Natural killer cell (primary cell): ENCODE measurements at regions not wholly inside any gene's neighbourhood (a gene's known extent, or its start where the extent isn't known, plus 50 kb on each side); places are given as distances from the start of the nearest gene placed in this dataset.

ENCODE experiments used
- ATAC-seq, 3 donors: fragments of 150-1000 bp in 2 of 3; fragments of 200-7000 bp in 1 of 3; cut with Tn5 transposase; 1 replicate in 1 of 3; 2 replicates in 2 of 3; pipeline ENCODE4 v1.10.0; 2021; ENCODE audit warnings: mild to moderate bottlenecking in 2 of 3, moderate library complexity in 2 of 3
- DNase-seq, 2 donors: peaks; one replicate each; pipeline versions ENCODE4 v3.0.0 to v3.0.0-alpha.2; 2013 to 2021; ENCODE audit warnings: mixed read lengths in 1 of 2
- H3K27ac ChIP-seq: one replicate; pipeline ENCODE4 v1.5.1; 2013; ENCODE audit warnings: mild to moderate bottlenecking, low read length
- H3K27me3 ChIP-seq: one replicate; pipeline ENCODE4 v1.6.1; 2013; ENCODE audit warnings: low read length; ENCODE audit not compliant: control insufficient read depth, insufficient read depth
- H3K36me3 ChIP-seq: one replicate; pipeline ENCODE4 v1.6.1; 2013; ENCODE audit warnings: low read length; ENCODE audit not compliant: control insufficient read depth, insufficient read depth
- H3K4me1 ChIP-seq: one replicate; pipeline ENCODE4 v1.6.1; 2013; ENCODE audit warnings: low read length; ENCODE audit not compliant: control insufficient read depth, insufficient read depth
- H3K4me3 ChIP-seq: one replicate; pipeline ENCODE4 v1.5.1; 2013; ENCODE audit warnings: low read length
- H3K9me3 ChIP-seq: one replicate; pipeline ENCODE4 v1.6.1; 2013; ENCODE audit warnings: low read length; ENCODE audit not compliant: control insufficient read depth, insufficient read depth
- H3K27ac Mint-ChIP-seq, 2 donors: one replicate each; pipeline ENCODE4 v1.8.0; 2022; ENCODE audit warnings: mild to moderate bottlenecking in 2 of 2, mixed read lengths in 2 of 2, moderate library complexity in 1 of 2
- H3K27me3 Mint-ChIP-seq, 2 donors: one replicate each; pipeline ENCODE4 v1.8.0; 2022; ENCODE audit warnings: low read depth in 2 of 2, mixed read lengths in 2 of 2
- H3K36me3 Mint-ChIP-seq: one replicate; pipeline ENCODE4 v1.8.0; 2022; ENCODE audit warnings: mixed read lengths
- H3K4me1 Mint-ChIP-seq, 2 donors: one replicate each; pipeline ENCODE4 v1.8.0; 2022; ENCODE audit warnings: mixed read lengths in 2 of 2
- H3K4me3 Mint-ChIP-seq: one replicate; pipeline ENCODE4 v1.8.0; 2022; ENCODE audit warnings: mild to moderate bottlenecking, moderate library complexity, mixed read lengths
- H3K9me3 Mint-ChIP-seq, 2 donors: one replicate each; pipeline ENCODE4 v1.8.0; 2022; ENCODE audit warnings: mixed read lengths in 2 of 2
- CTCF ChIP-seq: fragments of 200-600 bp; IDR thresholded peaks from one replicate; pipeline ENCODE4 v1.8.0; 2022; ENCODE audit warnings: antibody characterized with exemption
- WGBS: methylation state at CpG from one replicate; pipeline ENCODE4 v1.1.7; 2013; ENCODE audit warnings: missing lambda C conversion rate; ENCODE audit not compliant: insufficient coverage; 5-methylcytosine and 5-hydroxymethylcytosine counted together
- intact Hi-C: fragments of 100-400 bp; cut with micrococcal nuclease; formaldehyde crosslinking; loops from one replicate; pipeline ENCODE4 v1.14.2; 2022

GRCh38 chr20:60473211-60473610 lies 515.0 kb downstream of the CDH26 start:
- no peak overlapping the region for H3K4me3 ChIP-seq
- no peak overlapping the region for H3K4me3 Mint-ChIP-seq
- DNase-seq: no peak

GRCh38 chr20:60474385-60474910 lies 516.2 kb downstream of the CDH26 start:
- intact Hi-C loops: no loop called here

More at GRCh38 chr20:60473211-60473610, 515.0 kb downstream of the CDH26 start:
- H3K27ac ChIP-seq: no peak overlapping the region
- WGBS: 78% methylated on average over 1 of the region's 2 CpGs
- no peaks in the 10 kb centered on the region for H3K36me3 Mint-ChIP-seq
- no peak for TF ChIP-seq CTCF
- intact Hi-C loops: no loop called here
- H3K4me1 Mint-ChIP-seq: no peaks in the 10 kb centered on the region
- H3K27ac Mint-ChIP-seq: no peak overlapping the region
- no peaks in the 10 kb centered on the region for H3K9me3 ChIP-seq
- no peak for ATAC-seq
- H3K4me1 ChIP-seq: no peaks in the 10 kb centered on the region
- peaks cover 0 to 13% of the 10 kb centered on the region in 2 donors for H3K27me3 Mint-ChIP-seq
- H3K27me3 ChIP-seq: no peaks in the 10 kb centered on the region
- H3K9me3 Mint-ChIP-seq: no peaks in the 10 kb centered on the region
- no peaks in the 10 kb centered on the region for H3K36me3 ChIP-seq

GRCh38 chr20:60476045-60476444 lies 517.8 kb downstream of the CDH26 start:
- peaks cover 0 to 9% of the 10 kb centered on the region in 2 donors for H3K27me3 Mint-ChIP-seq
- no peak for DNase-seq
- no peak for TF ChIP-seq CTCF
- no peak overlapping the region for H3K4me3 ChIP-seq
- no peak overlapping the region for H3K27ac ChIP-seq
- no peaks in the 10 kb centered on the region for H3K4me1 ChIP-seq
- no peaks in the 10 kb centered on the region for H3K36me3 ChIP-seq
- no peaks in the 10 kb centered on the region for H3K9me3 ChIP-seq
- no peaks in the 10 kb centered on the region for H3K4me1 Mint-ChIP-seq
- no peak overlapping the region for H3K27ac Mint-ChIP-seq
- no peaks in the 10 kb centered on the region for H3K36me3 Mint-ChIP-seq
- H3K4me3 Mint-ChIP-seq: no peak overlapping the region
- H3K9me3 Mint-ChIP-seq: no peaks in the 10 kb centered on the region
- H3K27me3 ChIP-seq: no peaks in the 10 kb centered on the region
- 89% methylated on average over 7 of the region's 7 CpGs for WGBS
- intact Hi-C loops: no loop called here
- no peak for ATAC-seq

More at GRCh38 chr20:60474385-60474910, 516.2 kb downstream of the CDH26 start:
- Histone ChIP-seq H3K4me1 (no peaks in the 10 kb centered on the region), H3K27me3 (no peaks in the 10 kb centered on the region), H3K36me3 (no peaks in the 10 kb centered on the region), H3K4me3 (no peak overlapping the region), H3K9me3 (no peaks in the 10 kb centered on the region), H3K27ac (no peak overlapping the region)
- TF ChIP-seq CTCF: no peak
- Mint-ChIP-seq H3K36me3 (no peaks in the 10 kb centered on the region), H3K4me3 (no peak overlapping the region), H3K4me1 (no peaks in the 10 kb centered on the region), H3K27me3 (peaks cover 0 to 13% of the 10 kb centered on the region in 2 donors), H3K9me3 (no peaks in the 10 kb centered on the region), H3K27ac (no peak overlapping the region)
- ATAC-seq (no peak), DNase-seq (no peak)
- WGBS: 80% methylated on average over 8 of the region's 8 CpGs

- Histone ChIP-seq H3K9me3 (no peaks in the 10 kb centered on the region), H3K4me3 (no peak overlapping the region), H3K4me1 (no peaks in the 10 kb centered on the region), H3K27me3 (no peaks in the 10 kb centered on the region), H3K27ac (no peak overlapping the region), H3K36me3 (no peaks in the 10 kb centered on the region)
- no peak for TF ChIP-seq CTCF
- 9% methylated on average over 10 of the region's 11 CpGs for WGBS
- H3K4me1 Mint-ChIP-seq: no peaks in the 10 kb centered on the region
- ATAC-seq (no peak), DNase-seq (no peak)
- intact Hi-C loops: no loop called here
- no peak overlapping the region for H3K27ac Mint-ChIP-seq
- H3K36me3 Mint-ChIP-seq: no peaks in the 10 kb centered on the region
- no peaks in the 10 kb centered on the region for H3K9me3 Mint-ChIP-seq
- H3K27me3 Mint-ChIP-seq: peaks cover 0 to 9% of the 10 kb centered on the region in 2 donors
- no peak overlapping the region for H3K4me3 Mint-ChIP-seq
Measured at GRCh38 chr20:60477958-60478357, 519.7 kb downstream of the CDH26 start.
